HG03432 (cell line): ENCODE measurements at regions not wholly inside any gene's neighbourhood (a gene's known extent, or its start where the extent isn't known, plus 50 kb on each side); places are given as distances from the start of the nearest gene placed in this dataset.

ENCODE experiments used
- ATAC-seq: cut with Tn5 transposase; IDR thresholded peaks from one replicate; pipeline ENCODE4 v1.9.1; 2021; ENCODE audit warnings: mild to moderate bottlenecking, moderate library complexity; ENCODE audit not compliant: unreplicated experiment

DNA sequence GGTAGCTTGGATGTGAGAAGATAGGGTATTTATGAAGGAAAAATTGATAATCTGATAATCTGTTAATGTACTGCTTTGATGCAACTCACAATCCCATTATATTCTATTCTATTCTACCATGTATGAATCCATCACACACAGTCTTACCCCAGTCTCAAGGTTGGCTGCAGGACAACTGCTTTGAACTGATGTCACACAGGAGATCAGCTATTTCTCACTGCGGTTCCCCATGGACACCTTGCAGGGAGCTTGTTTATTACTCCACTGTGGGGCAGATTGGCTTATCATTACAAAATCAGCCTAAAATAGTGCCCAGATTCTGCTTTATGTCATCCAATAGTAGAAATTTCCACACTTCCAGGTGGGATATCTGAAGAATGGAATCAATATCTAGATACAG lies 61.0 kb upstream of the HS3ST5 start:
- ATAC-seq: no peak

DNA sequence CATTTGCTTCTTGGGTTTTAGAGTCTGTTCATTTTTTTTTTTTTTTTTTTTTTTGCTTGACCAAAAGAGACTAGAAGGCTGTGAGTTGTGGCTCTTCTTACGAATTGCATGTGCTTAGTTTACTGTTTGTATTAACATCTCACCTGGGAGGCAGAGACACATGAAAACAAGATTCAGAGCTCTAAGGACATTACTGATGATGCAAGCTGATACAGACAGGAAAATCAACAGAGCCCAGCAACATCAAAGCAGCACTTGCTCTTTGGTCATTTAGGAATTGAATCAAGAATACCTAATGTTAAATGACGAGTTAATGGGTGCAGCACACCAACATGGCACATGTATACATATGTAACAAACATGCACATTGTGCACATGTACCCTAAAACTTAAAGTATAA lies 55.7 kb upstream of the HS3ST5 start:
- no peak for ATAC-seq
